Testis (tissue), 2 donors: ENCODE measurements at regions not wholly inside any gene's neighbourhood (a gene's known extent, or its start where the extent isn't known, plus 50 kb on each side); places are given as distances from the start of the nearest gene placed in this dataset.

ENCODE experiments used
- DNase-seq: peaks from one replicate; pipeline ENCODE4 v3.0.0-alpha.2; 2019
- H3K27ac ChIP-seq, 2 donors: fragments of 200-600 bp; sonication (generic); one replicate each; pipeline ENCODE4 v1.5.1; 2019
- H3K27me3 ChIP-seq: fragments of 200-600 bp; sonication (generic); one replicate; pipeline ENCODE4 v1.5.1; 2019
- H3K36me3 ChIP-seq: fragments of 200-600 bp; sonication (generic); one replicate; pipeline ENCODE4 v1.5.1; 2017; ENCODE audit warnings: low read depth; ENCODE audit errors: missing control alignments
- H3K4me1 ChIP-seq: fragments of 200-600 bp; sonication (generic); one replicate; pipeline ENCODE4 v1.5.1; 2019
- H3K4me3 ChIP-seq, 2 donors: fragments of 200-600 bp; sonication (generic); one replicate each; pipeline ENCODE4 v1.5.1; 2017 to 2019
- H3K9me3 ChIP-seq: fragments of 200-600 bp; sonication (generic); one replicate; pipeline ENCODE4 v1.5.1; 2017
- CTCF ChIP-seq, 3 experiments: fragments of 450-650 bp in 2 of 3; fragments of 200-600 bp in 1 of 3; sonication (generic) in 1 of 3; IDR thresholded peaks; one replicate each; pipeline ENCODE4 v1.5.1; 2016 to 2019; ENCODE audit warnings: antibody characterized with exemption in 3 of 3, mild to moderate bottlenecking in 2 of 3, moderate library complexity in 1 of 3
- POLR2A ChIP-seq: fragments of 450-650 bp; IDR thresholded peaks from one replicate; pipeline ENCODE4 v1.6.1; 2017; ENCODE audit warnings: antibody characterized with exemption, mild to moderate bottlenecking, moderate library complexity
- WGBS, 2 donors: methylation state at CpG; one replicate each; pipeline ENCODE4 v1.1.5; 2018; 5-methylcytosine and 5-hydroxymethylcytosine counted together
- intact Hi-C: fragments of 100-400 bp; cut with DNase I; formaldehyde crosslinking; loops from one replicate; pipeline ENCODE4 v1.15.1; 2023; ENCODE audit warnings: low total_unique reads

DNA sequence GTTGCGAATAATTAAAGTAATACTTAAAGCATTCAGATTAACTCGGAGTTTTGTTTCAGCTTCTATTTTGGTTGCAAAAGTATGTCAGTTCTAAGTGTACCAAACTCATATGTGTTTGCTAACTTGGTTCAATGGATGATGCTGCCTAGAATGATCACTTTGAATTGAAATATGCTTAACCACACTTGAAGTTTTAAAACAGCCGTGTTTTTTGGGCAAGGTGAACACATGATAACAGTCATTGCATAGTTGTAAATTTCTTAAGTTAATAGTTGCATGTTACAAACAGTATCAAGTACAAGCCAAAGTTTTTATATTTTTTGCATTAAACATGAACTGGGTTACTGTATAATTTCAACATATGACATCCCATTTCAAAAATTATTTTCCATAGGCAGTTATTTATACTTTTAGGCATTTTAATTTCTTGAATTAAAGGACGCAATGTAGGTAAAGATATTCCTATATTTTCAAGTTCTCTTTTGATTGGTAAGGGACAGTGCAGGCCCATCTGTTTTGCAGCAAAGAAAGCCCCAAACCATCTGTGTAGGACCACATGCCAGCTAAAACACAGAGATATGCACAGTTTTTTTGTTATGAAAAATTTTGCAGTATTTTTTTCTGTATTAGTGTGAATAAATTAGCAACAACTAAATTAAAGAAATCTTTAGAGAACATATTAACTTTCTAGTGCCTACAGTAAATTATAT, 575.5 kb downstream of the PRKD1 start:
- no peaks in the 10 kb centered on the region for H3K9me3 ChIP-seq
- DNase-seq: no peak
- H3K4me3 ChIP-seq: no peak overlapping the region
- no peaks in the 10 kb centered on the region for H3K4me1 ChIP-seq
- 84 to 88% methylated on average over 4 of the region's 4 CpGs for WGBS, 2 donors
- H3K36me3 ChIP-seq: no peaks in the 10 kb centered on the region
- H3K27me3 ChIP-seq: no peaks in the 10 kb centered on the region
- intact Hi-C loops: no loop called here
- no peak for TF ChIP-seq CTCF (IDR thresholded peaks at IDR 0.05)
- TF ChIP-seq POLR2A: no peak
- H3K27ac ChIP-seq: no peak overlapping the region

DNA sequence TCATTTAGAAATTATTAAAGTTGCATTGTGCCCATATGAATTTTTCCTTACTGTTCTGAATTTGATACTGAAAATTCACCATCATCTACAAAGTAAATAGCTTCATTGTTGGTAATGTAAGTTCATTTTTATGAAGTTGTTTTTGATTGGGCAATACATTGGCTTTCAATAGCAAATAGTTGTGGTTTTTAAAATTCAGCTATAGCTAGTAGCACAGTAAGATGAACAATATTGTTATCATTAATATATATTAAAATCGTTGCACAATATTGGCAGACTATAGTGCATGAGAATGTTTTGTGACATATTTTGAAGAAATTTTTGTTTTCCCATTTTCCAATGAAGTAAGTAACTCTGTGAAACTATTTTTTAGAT, 575.0 kb downstream of the PRKD1 start:
- Histone ChIP-seq H3K4me3 (no peak overlapping the region), H3K9me3 (no peaks in the 10 kb centered on the region), H3K4me1 (no peaks in the 10 kb centered on the region), H3K27me3 (no peaks in the 10 kb centered on the region), H3K36me3 (no peaks in the 10 kb centered on the region), H3K27ac (no peak overlapping the region)
- 77 to 85% methylated on average over 1 of the region's 1 CpG for WGBS, 2 donors
- intact Hi-C loops: no loop called here
- no peak for TF ChIP-seq CTCF (IDR thresholded peaks at IDR 0.05)
- DNase-seq: no peak

DNA sequence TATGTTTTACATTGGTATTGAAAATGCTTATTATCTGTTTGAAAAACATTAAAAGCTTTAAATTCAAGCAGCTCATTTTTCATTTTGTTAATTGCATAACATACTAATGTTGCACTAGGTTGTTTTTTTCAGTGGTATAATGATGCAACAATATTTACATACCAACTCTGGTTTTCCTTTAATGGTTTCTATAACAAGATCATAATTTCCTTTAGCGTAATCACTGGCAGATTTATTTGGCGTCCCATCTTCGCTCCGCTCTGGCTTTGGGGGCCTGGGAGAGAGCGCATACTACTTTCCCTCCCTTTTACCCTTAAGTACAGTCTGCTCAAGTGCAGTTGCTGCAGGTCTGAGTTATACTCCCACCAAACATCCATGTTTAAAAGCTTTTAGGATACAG, 574.1 kb downstream of the PRKD1 start:
- no peak for DNase-seq
- Histone ChIP-seq H3K9me3 (no peaks in the 10 kb centered on the region), H3K27ac (no peak overlapping the region), H3K36me3 (no peaks in the 10 kb centered on the region), H3K4me3 (no peak overlapping the region), H3K4me1 (no peaks in the 10 kb centered on the region), H3K27me3 (no peaks in the 10 kb centered on the region)
- intact Hi-C loops: no loop called here
- 82 to 89% methylated on average over 5 of the region's 5 CpGs for WGBS, 2 donors
- TF ChIP-seq POLR2A (no peak), CTCF (IDR thresholded peaks at IDR 0.05) (no peak)

GRCh38 chr14:29354486-29354885, 573.2 kb downstream of the PRKD1 start:
- no peak overlapping the region for H3K4me3 ChIP-seq
- H3K36me3 ChIP-seq: no peaks in the 10 kb centered on the region
- H3K4me1 ChIP-seq: no peaks in the 10 kb centered on the region
- no peak for TF ChIP-seq POLR2A
- no peak for TF ChIP-seq CTCF (IDR thresholded peaks at IDR 0.05)
- WGBS, 2 donors: 76 to 83% methylated on average over 4 of the region's 4 CpGs
- no peaks in the 10 kb centered on the region for H3K9me3 ChIP-seq
- intact Hi-C loops: no loop called here
- no peak overlapping the region for H3K27ac ChIP-seq
- no peaks in the 10 kb centered on the region for H3K27me3 ChIP-seq
- no peak for DNase-seq

GRCh38 chr14:29355331-29355730, 572.3 kb downstream of the PRKD1 start:
- Histone ChIP-seq H3K4me3 (no peak overlapping the region), H3K4me1 (no peaks in the 10 kb centered on the region), H3K9me3 (no peaks in the 10 kb centered on the region), H3K36me3 (no peaks in the 10 kb centered on the region), H3K27me3 (no peaks in the 10 kb centered on the region), H3K27ac (no peak overlapping the region)
- WGBS, 2 donors: 84 to 86% methylated on average over 1 of the region's 1 CpG
- TF ChIP-seq POLR2A (no peak), CTCF (IDR thresholded peaks at IDR 0.05) (no peak)
- DNase-seq: no peak
- intact Hi-C loops: no loop called here
